OCI-LY1 (cell line): ENCODE measurements at regions not wholly inside any gene's neighbourhood (a gene's known extent, or its start where the extent isn't known, plus 50 kb on each side); places are given as distances from the start of the nearest gene placed in this dataset.

ENCODE experiments used
- H2AFZ ChIP-seq: fragments of 200-600 bp; sonication (generic), shearing (Covaris generic); 2 replicates; pipeline ENCODE4 v1.6.0; 2014; ENCODE audit warnings: antibody characterized with exemption, mild to moderate bottlenecking, low read length
- H3F3A ChIP-seq: fragments of 200-600 bp; sonication (generic), shearing (Covaris generic); 2 replicates; pipeline ENCODE4 v1.6.0; 2014; ENCODE audit warnings: mild to moderate bottlenecking, antibody characterized with exemption, low read length, moderate library complexity; ENCODE audit not compliant: insufficient read depth
- H3K27ac ChIP-seq: fragments of 200-600 bp; sonication (generic); 2 replicates; pipeline ENCODE4 v1.5.1; 2014; ENCODE audit warnings: low read length, mixed run types, mild to moderate bottlenecking, low read depth; ENCODE audit not compliant: poor library complexity, severe bottlenecking
- H3K27me3 ChIP-seq: fragments of 200-600 bp; sonication (generic); 2 replicates; pipeline ENCODE4 v1.6.0; 2014; ENCODE audit warnings: antibody characterized with exemption, mild to moderate bottlenecking, low read length, moderate library complexity; ENCODE audit not compliant: insufficient read depth
- H3K36me3 ChIP-seq: fragments of 200-600 bp; sonication (generic); 2 replicates; pipeline ENCODE4 v1.6.1; 2014; ENCODE audit warnings: mild to moderate bottlenecking, antibody characterized with exemption, low read length, moderate library complexity, mixed read lengths; ENCODE audit not compliant: insufficient read depth
- H3K4me1 ChIP-seq: fragments of 200-600 bp; sonication (generic); 2 replicates; pipeline ENCODE4 v1.5.1; 2014; ENCODE audit warnings: mild to moderate bottlenecking, low read length, moderate library complexity; ENCODE audit not compliant: insufficient read depth, severe bottlenecking
- H3K4me2 ChIP-seq: fragments of 200-600 bp; sonication (generic), shearing (Covaris generic); 2 replicates; pipeline ENCODE4 v1.6.1; 2014; ENCODE audit warnings: low read length
- H3K4me3 ChIP-seq: fragments of 200-600 bp; sonication (generic); 2 replicates; pipeline ENCODE4 v1.5.1; 2014; ENCODE audit warnings: low read length, low read depth, mild to moderate bottlenecking, mixed read lengths; ENCODE audit not compliant: poor library complexity, severe bottlenecking
- H3K79me2 ChIP-seq: fragments of 200-600 bp; shearing (Covaris generic); 2 replicates; pipeline ENCODE4 v1.6.1; 2016; ENCODE audit warnings: mixed run types, low read length, mixed read lengths; ENCODE audit not compliant: insufficient read depth
- H3K9ac ChIP-seq: fragments of 200-600 bp; sonication (generic), shearing (Covaris generic); 2 replicates; pipeline ENCODE4 v1.6.1; 2014; ENCODE audit warnings: mild to moderate bottlenecking, low read length, mixed read lengths
- H3K9me2 ChIP-seq: fragments of 200-600 bp; sonication (generic), shearing (Covaris generic); 2 replicates; pipeline ENCODE4 v1.6.1; 2014; ENCODE audit warnings: low read depth, mild to moderate bottlenecking, low read length, mixed read lengths
- H3K9me3 ChIP-seq: fragments of 200-600 bp; shearing (Covaris generic); 2 replicates; pipeline ENCODE4 v1.6.1; 2014; ENCODE audit warnings: low read length, mixed read lengths
- H4K20me1 ChIP-seq: fragments of 200-600 bp; sonication (generic), shearing (Covaris generic); 2 replicates; pipeline ENCODE4 v1.6.0; 2016; ENCODE audit warnings: mild to moderate bottlenecking, low read length; ENCODE audit not compliant: insufficient read depth
- EZH2 ChIP-seq: fragments of 200-600 bp; sonication (generic), shearing (Covaris generic); IDR thresholded peaks from 2 replicates; pipeline ENCODE4 v1.8.0; 2017; ENCODE audit warnings: borderline replicate concordance, mixed run types, mild to moderate bottlenecking, antibody characterized with exemption, low read length, moderate library complexity, mixed read lengths
- TF ChIP-seq, protein P1 (sequence below): fragments of 200-600 bp; sonication (generic), shearing (Covaris generic); IDR thresholded peaks from 2 replicates; pipeline ENCODE4 v1.5.1; 2017; ENCODE audit warnings: mild to moderate bottlenecking, antibody characterized with exemption, low read length, moderate library complexity, mixed read lengths

DNA sequence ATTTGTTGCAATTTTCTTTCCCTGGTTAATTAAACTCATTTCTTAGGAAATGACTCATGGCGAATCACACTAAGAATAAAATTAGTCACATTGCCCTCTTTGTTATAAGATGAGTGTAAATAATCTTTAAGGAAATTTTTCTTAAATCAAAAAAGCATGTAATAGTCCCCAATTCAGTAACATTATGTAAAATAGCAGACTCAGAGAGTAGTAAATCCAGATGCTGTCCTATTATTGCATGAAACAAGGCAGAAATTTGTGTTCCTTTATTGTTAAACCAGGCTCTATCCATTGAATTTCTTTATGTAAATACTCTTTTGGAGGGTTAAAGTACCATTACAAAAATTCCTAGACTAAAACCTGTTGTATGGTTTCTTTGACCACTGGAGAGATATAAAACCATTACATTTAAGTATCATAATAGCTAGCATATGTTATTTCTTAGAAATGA lies 154.5 kb upstream of the C1orf87 start:
- Histone ChIP-seq H3K27me3 (no peaks in the 10 kb centered on the region), H3K9ac (no peak overlapping the region), H3K27ac (no peak overlapping the region), H3K9me3 (no peaks in the 10 kb centered on the region), H3K36me3 (no peaks in the 10 kb centered on the region), H3K9me2 (no peaks in the 10 kb centered on the region), H2AFZ (no peak overlapping the region), H3K4me1 (no peaks in the 10 kb centered on the region), H3K79me2 (no peaks in the 10 kb centered on the region), H4K20me1 (no peaks in the 10 kb centered on the region), H3K4me2 (no peak overlapping the region), H3F3A (no peaks in the 10 kb centered on the region), H3K4me3 (no peak overlapping the region)
- no peak for TF ChIP-seq EZH2
- TF ChIP-seq, protein P1, sequence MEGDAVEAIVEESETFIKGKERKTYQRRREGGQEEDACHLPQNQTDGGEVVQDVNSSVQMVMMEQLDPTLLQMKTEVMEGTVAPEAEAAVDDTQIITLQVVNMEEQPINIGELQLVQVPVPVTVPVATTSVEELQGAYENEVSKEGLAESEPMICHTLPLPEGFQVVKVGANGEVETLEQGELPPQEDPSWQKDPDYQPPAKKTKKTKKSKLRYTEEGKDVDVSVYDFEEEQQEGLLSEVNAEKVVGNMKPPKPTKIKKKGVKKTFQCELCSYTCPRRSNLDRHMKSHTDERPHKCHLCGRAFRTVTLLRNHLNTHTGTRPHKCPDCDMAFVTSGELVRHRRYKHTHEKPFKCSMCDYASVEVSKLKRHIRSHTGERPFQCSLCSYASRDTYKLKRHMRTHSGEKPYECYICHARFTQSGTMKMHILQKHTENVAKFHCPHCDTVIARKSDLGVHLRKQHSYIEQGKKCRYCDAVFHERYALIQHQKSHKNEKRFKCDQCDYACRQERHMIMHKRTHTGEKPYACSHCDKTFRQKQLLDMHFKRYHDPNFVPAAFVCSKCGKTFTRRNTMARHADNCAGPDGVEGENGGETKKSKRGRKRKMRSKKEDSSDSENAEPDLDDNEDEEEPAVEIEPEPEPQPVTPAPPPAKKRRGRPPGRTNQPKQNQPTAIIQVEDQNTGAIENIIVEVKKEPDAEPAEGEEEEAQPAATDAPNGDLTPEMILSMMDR, result no peak

DNA sequence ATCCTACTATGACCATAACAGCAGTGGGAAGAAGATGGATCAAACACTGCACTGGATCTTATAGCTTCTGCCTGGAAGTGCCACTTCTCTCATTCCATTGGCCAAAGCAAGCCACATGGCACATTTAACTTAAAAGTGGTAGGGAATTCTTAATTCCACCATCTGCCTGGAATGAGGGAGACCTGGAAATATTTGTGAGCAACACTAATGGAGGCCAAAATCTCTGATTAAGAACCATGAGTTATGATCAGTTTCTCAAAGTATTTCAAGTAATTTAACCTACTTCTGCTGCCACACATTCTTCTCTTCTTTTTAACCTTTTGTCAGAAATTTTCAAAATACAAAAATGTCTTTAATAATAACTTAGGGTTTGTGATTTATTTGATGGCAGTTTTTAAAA lies 154.0 kb upstream of the C1orf87 start:
- Histone ChIP-seq H3K9ac (no peak overlapping the region), H3K79me2 (no peaks in the 10 kb centered on the region), H4K20me1 (no peaks in the 10 kb centered on the region), H2AFZ (no peak overlapping the region), H3F3A (no peaks in the 10 kb centered on the region), H3K4me2 (no peak overlapping the region), H3K4me1 (no peaks in the 10 kb centered on the region), H3K27me3 (no peaks in the 10 kb centered on the region), H3K4me3 (no peak overlapping the region), H3K27ac (no peak overlapping the region), H3K9me3 (no peaks in the 10 kb centered on the region), H3K9me2 (no peaks in the 10 kb centered on the region), H3K36me3 (no peaks in the 10 kb centered on the region)
- no peak for TF ChIP-seq EZH2
- TF ChIP-seq, protein P1, result no peak

DNA sequence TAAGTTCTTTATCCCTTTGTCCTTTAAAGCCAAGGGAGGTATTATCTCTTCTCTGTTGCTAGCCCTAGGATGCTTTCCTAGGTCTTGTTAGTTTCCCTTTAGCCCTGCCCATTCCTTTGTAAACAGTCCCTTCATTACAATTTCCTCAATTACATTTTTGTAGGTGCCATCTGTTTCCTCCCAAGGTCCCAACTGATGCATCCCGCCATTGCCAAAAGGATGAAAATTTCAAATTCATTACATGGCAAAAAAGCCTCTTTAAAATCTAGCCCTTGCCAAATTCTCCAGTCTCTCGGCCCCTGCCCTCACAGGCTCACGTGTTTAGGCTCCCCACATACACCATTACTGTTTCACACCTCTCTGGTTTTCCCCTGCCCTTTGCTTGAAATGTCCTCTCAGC lies 151.9 kb upstream of the C1orf87 start:
- H3F3A ChIP-seq, result no peaks in the 10 kb centered on the region
- no peaks in the 10 kb centered on the region for H3K36me3 ChIP-seq
- H3K79me2 ChIP-seq, result no peaks in the 10 kb centered on the region
- no peak overlapping the region for H2AFZ ChIP-seq
- TF ChIP-seq, protein P1, result no peak
- TF ChIP-seq EZH2, result no peak
- H4K20me1 ChIP-seq, result no peaks in the 10 kb centered on the region
- no peaks in the 10 kb centered on the region for H3K27me3 ChIP-seq
- H3K4me3 ChIP-seq, result no peak overlapping the region
- H3K4me1 ChIP-seq, result no peaks in the 10 kb centered on the region
- H3K9me2 ChIP-seq, result no peaks in the 10 kb centered on the region
- no peaks in the 10 kb centered on the region for H3K9me3 ChIP-seq
- no peak overlapping the region for H3K9ac ChIP-seq
- no peak overlapping the region for H3K27ac ChIP-seq
- no peak overlapping the region for H3K4me2 ChIP-seq
